IMR-90 (cell line): ENCODE measurements at regions not wholly inside any gene's neighbourhood (a gene's known extent, or its start where the extent isn't known, plus 50 kb on each side); places are given as distances from the start of the nearest gene placed in this dataset.

Experiments
- ATAC-seq: fragments of 200-7000 bp; cut with Tn5 transposase; 2 replicates; pipeline ENCODE4 v1.9.1; 2020; ENCODE audit warnings: low read depth, mild to moderate bottlenecking, moderate library complexity
- BruUV-seq: library from RNA; stranded (reverse); fragments of 400-500 nt; replicated peaks from 2 replicates; lab custom pipeline; 2021; lab: Mats Ljungman, UMichigan
- CTCF ChIA-PET: fragments of 300-600 bp; formaldehyde crosslinking; extraction: SDS; loops from one replicate; lab custom pipeline; 2021; ENCODE audit warnings: antibody characterized with exemption; lab: Yijun Ruan, JAX
- POLR2A ChIA-PET: fragments of 300-600 bp; sonication (Branson Sonifier 250); formaldehyde crosslinking; loops from one replicate; lab custom pipeline; 2022; ENCODE audit warnings: antibody characterized with exemption; ENCODE audit not compliant: unreplicated experiment; lab: Charles Lee
- DNase-seq: peaks from one replicate; pipeline ENCODE4 v3.0.0; 2013
- H2AFZ ChIP-seq: replicated peaks from 2 replicates; pipeline ENCODE3; 2013; ENCODE audit warnings: low read length, mild to moderate bottlenecking; ENCODE audit not compliant: poor library complexity
- H2AK5ac ChIP-seq: 2 replicates; pipeline ENCODE4 v1.6.1; 2013; ENCODE audit warnings: low read depth, low read length, inconsistent platforms
- H2AK9ac ChIP-seq: replicated peaks from 2 replicates; pipeline ENCODE3; 2013; ENCODE audit warnings: mild to moderate bottlenecking, low read depth, low read length, moderate library complexity; ENCODE audit not compliant: poor library complexity
- H2BK120ac ChIP-seq: 2 replicates; pipeline ENCODE4 v1.6.1; 2013; ENCODE audit warnings: low read depth, low read length, inconsistent platforms
- H2BK15ac ChIP-seq: 3 replicates; pipeline ENCODE4 v1.6.1; 2013; ENCODE audit warnings: low read depth, low read length, inconsistent platforms
- H2BK20ac ChIP-seq: 2 replicates; pipeline ENCODE4 v1.6.1; 2013; ENCODE audit warnings: low read depth, mild to moderate bottlenecking, inconsistent platforms, low read length, moderate library complexity
- H2BK5ac ChIP-seq: 2 replicates; pipeline ENCODE4 v1.6.1; 2013; ENCODE audit warnings: mild to moderate bottlenecking, low read depth, low read length, inconsistent platforms; ENCODE audit not compliant: poor library complexity, severe bottlenecking
- H3K14ac ChIP-seq: replicated peaks from 2 replicates; pipeline ENCODE4 v1.6.1; 2013; ENCODE audit warnings: low read depth, low read length, inconsistent platforms
- H3K18ac ChIP-seq: 2 replicates; pipeline ENCODE4 v1.6.1; 2013; ENCODE audit warnings: low read depth, low read length, control low read depth
- H3K23ac ChIP-seq: 2 replicates; pipeline ENCODE4 v1.6.1; 2013; ENCODE audit warnings: low read depth, low read length, inconsistent platforms
- H3K27ac ChIP-seq: 2 replicates; pipeline ENCODE4 v1.5.1; 2013; ENCODE audit warnings: mild to moderate bottlenecking, control low read depth, low read length; ENCODE audit not compliant: insufficient read depth
- H3K27me3 ChIP-seq: 2 replicates; pipeline ENCODE4 v1.6.1; 2013; ENCODE audit warnings: low read length; ENCODE audit not compliant: control insufficient read depth, insufficient read depth
- H3K36me3 ChIP-seq: 2 replicates; pipeline ENCODE4 v1.6.1; 2013; ENCODE audit warnings: low read length, mixed read lengths; ENCODE audit not compliant: control insufficient read depth, insufficient read depth
- H3K4ac ChIP-seq: 2 replicates; pipeline ENCODE4 v1.6.1; 2013; ENCODE audit warnings: low read depth, low read length, inconsistent platforms
- H3K4me1 ChIP-seq: 2 replicates; pipeline ENCODE4 v1.6.1; 2013; ENCODE audit warnings: low read length, mixed read lengths; ENCODE audit not compliant: control insufficient read depth, insufficient read depth
- H3K4me2 ChIP-seq: 2 replicates; pipeline ENCODE4 v1.6.1; 2013; ENCODE audit warnings: low read depth, mild to moderate bottlenecking, control low read depth, low read length, moderate library complexity
- H3K4me3 ChIP-seq: 2 replicates; pipeline ENCODE4 v1.5.1; 2013; ENCODE audit warnings: low read depth, mild to moderate bottlenecking, control low read depth, low read length, moderate library complexity; ENCODE audit not compliant: insufficient read depth
- H3K56ac ChIP-seq: 2 replicates; pipeline ENCODE4 v1.6.1; 2013; ENCODE audit warnings: low read length, inconsistent platforms; ENCODE audit not compliant: insufficient read depth; ENCODE audit errors: extremely low read depth
- H3K79me1 ChIP-seq, 2 experiments: 2 replicates each; pipeline ENCODE4 v1.6.1; 2013; ENCODE audit warnings: low read length in 2 of 2, inconsistent platforms in 1 of 2, low read depth in 1 of 2
- H3K9ac ChIP-seq: 2 replicates; pipeline ENCODE4 v1.6.1; 2013; ENCODE audit warnings: low read depth, low read length, control low read depth
- H3K9me1 ChIP-seq: 2 replicates; pipeline ENCODE4 v1.6.1; 2013; ENCODE audit warnings: low read length, inconsistent platforms; ENCODE audit not compliant: insufficient read depth
- H3K9me3 ChIP-seq: 2 replicates; pipeline ENCODE4 v1.6.1; 2013; ENCODE audit warnings: low read length; ENCODE audit not compliant: control insufficient read depth, insufficient read depth
- H4K20me1 ChIP-seq: 2 replicates; pipeline ENCODE4 v1.6.1; 2013; ENCODE audit warnings: low read length, inconsistent platforms; ENCODE audit not compliant: insufficient read depth
- H4K5ac ChIP-seq: 2 replicates; pipeline ENCODE4 v1.6.1; 2013; ENCODE audit warnings: mild to moderate bottlenecking, low read depth, low read length, control low read depth
- H4K8ac ChIP-seq, 2 experiments: 2 replicates each; pipeline ENCODE4 v1.6.1; 2013; ENCODE audit warnings: low read depth in 2 of 2, low read length in 2 of 2, control low read depth in 1 of 2, inconsistent platforms in 1 of 2
- H4K91ac ChIP-seq: 2 replicates; pipeline ENCODE4 v1.6.1; 2013; ENCODE audit warnings: low read depth, low read length, inconsistent platforms; ENCODE audit not compliant: insufficient read depth
- BHLHE40 ChIP-seq: fragments of 150-350 bp; IDR thresholded peaks from 2 replicates; pipeline ENCODE4 v1.6.1; 2016; ENCODE audit warnings: mild to moderate bottlenecking, low read depth, low read length
- CHD1 ChIP-seq: IDR thresholded peaks from 2 replicates; pipeline ENCODE4 v1.6.1; 2012; ENCODE audit warnings: low read depth, low read length, improper control_type of control experiment
- ELK1 ChIP-seq: fragments of 150-350 bp; IDR thresholded peaks from 2 replicates; pipeline ENCODE4 v1.6.1; 2016; ENCODE audit warnings: low read depth, mild to moderate bottlenecking, low read length, moderate library complexity, borderline replicate concordance
- FOS ChIP-seq: fragments of 150-350 bp; IDR thresholded peaks from 2 replicates; pipeline ENCODE4 v1.6.1; 2016; ENCODE audit warnings: low read depth, low read length
- NFE2L2 ChIP-seq: fragments of 150-350 bp; IDR thresholded peaks from 2 replicates; pipeline ENCODE4 v1.6.1; 2016; ENCODE audit warnings: low read depth, mild to moderate bottlenecking, low read length
- POLR2A ChIP-seq: IDR thresholded peaks from 2 replicates; pipeline ENCODE4 v1.6.1; 2012; ENCODE audit warnings: mild to moderate bottlenecking, low read depth, low read length
- USF2 ChIP-seq: fragments of 150-350 bp; IDR thresholded peaks from 2 replicates; pipeline ENCODE4 v1.6.1; 2017; ENCODE audit warnings: mild to moderate bottlenecking, antibody characterized with exemption, low read length, low read depth
- WGBS, 2 experiments: methylation state at CpG; one replicate each; pipeline versions ENCODE4 v1.1.5 to v1.1.7; 2013; ENCODE audit warnings: missing lambda C conversion rate in 2 of 2; ENCODE audit not compliant: insufficient read length in 1 of 2; ENCODE audit errors: extremely low coverage in 2 of 2; 5-methylcytosine and 5-hydroxymethylcytosine counted together
- dilution Hi-C: fragments of 300-500 bp; cut with HindIII; formaldehyde crosslinking; loops from one replicate; pipeline ENCODE4 v1.14.3; 2018; ENCODE audit warnings: low sequenced_read_pairs; ENCODE audit not compliant: unreplicated experiment
- in situ Hi-C: fragments of 300-500 bp; cut with MboI; formaldehyde crosslinking; loops from 3 replicates; pipeline ENCODE4 v1.14.3; 2019; ENCODE audit warnings: low sequenced_read_pairs, inconsistent platforms, mixed read lengths
- intact Hi-C: fragments of 100-400 bp; cut with micrococcal nuclease; formaldehyde crosslinking; loops from 2 replicates; pipeline ENCODE4 v1.10.0; 2022

GRCh38 chr6:67047996-67048395 lies 1341.0 kb upstream of the EYS start:
- Histone ChIP-seq H3K27me3 (no peaks in the 10 kb centered on the region), H2AK9ac (no peak overlapping the region), H2BK15ac (no peak overlapping the region), H3K4me1 (no peaks in the 10 kb centered on the region), H4K20me1 (no peaks in the 10 kb centered on the region), H4K8ac (no peak overlapping the region), H3K36me3 (no peaks in the 10 kb centered on the region), H3K9me3 (no peaks in the 10 kb centered on the region), H2AK5ac (no peak overlapping the region), H4K91ac (no peak overlapping the region), H3K56ac (no peak overlapping the region), H3K23ac (no peak overlapping the region), H2BK5ac (no peak overlapping the region), H2AFZ (no peak overlapping the region), H3K79me1 (no peaks in the 10 kb centered on the region), H3K4me3 (no peak overlapping the region), H3K14ac (no peak overlapping the region), H4K5ac (no peak overlapping the region), H3K18ac (no peak overlapping the region), H3K9me1 (no peaks in the 10 kb centered on the region), H3K4ac (no peak overlapping the region), H3K9ac (no peak overlapping the region), H2BK120ac (no peak overlapping the region), H3K27ac (no peak overlapping the region), H3K4me2 (no peak overlapping the region), H2BK20ac (no peak overlapping the region)
- TF ChIP-seq NFE2L2 (no peak), ELK1 (no peak), USF2 (no peak), CHD1 (no peak), BHLHE40 (no peak), FOS (no peak), POLR2A (no peak)
- ChIA-PET POLR2A (no interaction called here), CTCF (interaction anchor here (0.6 kb wide), 1 partner anchor 28 kb away, joined by 4 read pairs; no protein-coding TSS in a partner anchor)
- no TSS peak for BruUV-seq
- intact Hi-C loops (no loop called here), dilution Hi-C loops (no loop called here), in situ Hi-C loops (no loop called here)
- ATAC-seq = no peak
- no peak for DNase-seq
- 0% methylated on average over 1 of the region's 1 CpG; no CpG with 5 or more reads in 1 of the 2 experiments for WGBS, 2 experiments
